ENCODE measurements at regions not wholly inside any gene's neighbourhood (a gene's known extent, or its start where the extent isn't known, plus 50 kb on each side); places are given as distances from the start of the nearest gene placed in this dataset.

GRCh38 chrX:39893417-39894338 lies 204.1 kb downstream of the BCOR start:
- no peaks in the 10 kb centered on the region for H3K36me3 Mint-ChIP-seq (ENCODE audit: insufficient read depth, unreplicated experiment)
- Histone ChIP-seq H3K27me3 (replicated peaks; ENCODE audit: control insufficient read depth, insufficient read depth, low read length) (no peaks in the 10 kb centered on the region), H3K9me3 (no peaks in the 10 kb centered on the region), H3K4me1 (peaks cover 13% of the 10 kb centered on the region), H3K36me3 (ENCODE audit: control insufficient read depth, insufficient read depth, low read length) (no peaks in the 10 kb centered on the region), H3K4me3 (ENCODE audit: low read depth, low read length) (no peak overlapping the region)
- no peak for TF ChIP-seq CTCF (IDR thresholded peaks at IDR 0.05; ENCODE audit: insufficient read depth in 1 of 2, low read depth in 1 of 2, low read length in 1 of 2, severe bottlenecking in 1 of 2, unreplicated experiment in 1 of 2)
- H3K27me3 Mint-ChIP-seq (ENCODE audit: insufficient read depth, unreplicated experiment): no peaks in the 10 kb centered on the region
- POLR2A ChIA-PET: no interaction called here
- no TSS peak for BruUV-seq (replicated peaks)
- no peaks in the 10 kb centered on the region for H3K9me3 Mint-ChIP-seq (ENCODE audit: unreplicated experiment)
- peaks cover 7% of the 10 kb centered on the region for H3K4me1 Mint-ChIP-seq (ENCODE audit: low read depth, unreplicated experiment)
- H3K27ac Mint-ChIP-seq (ENCODE audit: unreplicated experiment): no peak overlapping the region
- intact Hi-C loops (cut with micrococcal nuclease; ENCODE audit: unreplicated experiment): no loop called here
- no peak overlapping the region for H3K4me3 Mint-ChIP-seq (ENCODE audit: unreplicated experiment)
- DNase-seq: no peak
- CTCF ChIA-PET: no interaction called here

GRCh38 chrX:39894683-39895082 lies 203.1 kb downstream of the BCOR start:
- ChIA-PET POLR2A (no interaction called here), CTCF (no interaction called here)
- intact Hi-C loops (cut with micrococcal nuclease; ENCODE audit: unreplicated experiment): no loop called here
- Mint-ChIP-seq H3K36me3 (ENCODE audit: insufficient read depth, unreplicated experiment) (no peaks in the 10 kb centered on the region), H3K4me1 (ENCODE audit: low read depth, unreplicated experiment) (peaks cover 7% of the 10 kb centered on the region), H3K4me3 (ENCODE audit: unreplicated experiment) (no peak overlapping the region), H3K27ac (ENCODE audit: unreplicated experiment) (no peak overlapping the region), H3K27me3 (ENCODE audit: insufficient read depth, unreplicated experiment) (no peaks in the 10 kb centered on the region), H3K9me3 (ENCODE audit: unreplicated experiment) (no peaks in the 10 kb centered on the region)
- no peaks in the 10 kb centered on the region for H3K27me3 ChIP-seq (replicated peaks; ENCODE audit: control insufficient read depth, insufficient read depth, low read length)
- no peaks in the 10 kb centered on the region for H3K9me3 ChIP-seq
- no TSS peak for BruUV-seq (replicated peaks)
- peaks cover 14% of the 10 kb centered on the region for H3K4me1 ChIP-seq
- H3K36me3 ChIP-seq (ENCODE audit: control insufficient read depth, insufficient read depth, low read length): no peaks in the 10 kb centered on the region
- no peak for TF ChIP-seq CTCF (IDR thresholded peaks at IDR 0.05; ENCODE audit: insufficient read depth in 1 of 2, low read depth in 1 of 2, low read length in 1 of 2, severe bottlenecking in 1 of 2, unreplicated experiment in 1 of 2)
- DNase-seq: no peak
- no peak overlapping the region for H3K4me3 ChIP-seq (ENCODE audit: low read depth, low read length)

GRCh38 chrX:39895218-39896110 lies 202.3 kb downstream of the BCOR start:
- H3K9me3 Mint-ChIP-seq (ENCODE audit: unreplicated experiment): no peaks in the 10 kb centered on the region
- peaks cover 14% of the 10 kb centered on the region for H3K4me1 ChIP-seq
- no peak overlapping the region for H3K4me3 ChIP-seq (ENCODE audit: low read depth, low read length)
- BruUV-seq (replicated peaks): no TSS peak
- no peak overlapping the region for H3K4me3 Mint-ChIP-seq (ENCODE audit: unreplicated experiment)
- intact Hi-C loops (cut with micrococcal nuclease; ENCODE audit: unreplicated experiment): no loop called here
- H3K4me1 Mint-ChIP-seq (ENCODE audit: low read depth, unreplicated experiment): peaks cover 7% of the 10 kb centered on the region
- no peaks in the 10 kb centered on the region for H3K27me3 ChIP-seq (replicated peaks; ENCODE audit: control insufficient read depth, insufficient read depth, low read length)
- H3K36me3 ChIP-seq (ENCODE audit: control insufficient read depth, insufficient read depth, low read length): no peaks in the 10 kb centered on the region
- CTCF ChIA-PET: no interaction called here
- H3K36me3 Mint-ChIP-seq (ENCODE audit: insufficient read depth, unreplicated experiment): no peaks in the 10 kb centered on the region
- no peaks in the 10 kb centered on the region for H3K27me3 Mint-ChIP-seq (ENCODE audit: insufficient read depth, unreplicated experiment)
- no peak overlapping the region for H3K27ac Mint-ChIP-seq (ENCODE audit: unreplicated experiment)
- POLR2A ChIA-PET: no interaction called here
- DNase-seq: no peak
- no peak for TF ChIP-seq CTCF (IDR thresholded peaks at IDR 0.05; ENCODE audit: insufficient read depth in 1 of 2, low read depth in 1 of 2, low read length in 1 of 2, severe bottlenecking in 1 of 2, unreplicated experiment in 1 of 2)
- H3K9me3 ChIP-seq: no peaks in the 10 kb centered on the region

Measured in Caco-2 (cell line).